KMS-11 (cell line): ENCODE measurements at regions not wholly inside any gene's neighbourhood (a gene's known extent, or its start where the extent isn't known, plus 50 kb on each side); places are given as distances from the start of the nearest gene placed in this dataset.

Source experiments
- H2AFZ ChIP-seq: fragments of 200-600 bp; sonication (generic); 2 replicates; pipeline ENCODE4 v1.6.1; 2016; ENCODE audit warnings: antibody characterized with exemption, mixed run types, low read depth
- H3K27ac ChIP-seq: fragments of 200-600 bp; sonication (generic); 2 replicates; pipeline ENCODE4 v1.6.1; 2016; ENCODE audit warnings: mild to moderate bottlenecking, mixed run types
- H3K27me3 ChIP-seq: fragments of 200-600 bp; sonication (generic); 2 replicates; pipeline ENCODE4 v1.6.1; 2017; ENCODE audit warnings: mild to moderate bottlenecking, low read depth, mixed run types, moderate library complexity; ENCODE audit not compliant: insufficient read depth
- H3K36me3 ChIP-seq: fragments of 200-600 bp; sonication (generic); 2 replicates; pipeline ENCODE4 v1.6.1; 2017; ENCODE audit warnings: mild to moderate bottlenecking, mixed run types; ENCODE audit not compliant: insufficient read depth
- H3K4me1 ChIP-seq: fragments of 200-600 bp; sonication (generic); 2 replicates; pipeline ENCODE4 v1.6.1; 2016; ENCODE audit warnings: mild to moderate bottlenecking, low read depth, mixed run types; ENCODE audit not compliant: poor library complexity, severe bottlenecking
- H3K4me2 ChIP-seq: fragments of 200-600 bp; sonication (generic); 2 replicates; pipeline ENCODE4 v1.7.0; 2016; ENCODE audit warnings: mild to moderate bottlenecking, mixed run types
- H3K4me3 ChIP-seq: fragments of 200-600 bp; sonication (generic); IDR thresholded peaks from 2 replicates; pipeline ENCODE4 v1.6.1; 2017; ENCODE audit warnings: low read depth, low read length, mixed read lengths; ENCODE audit not compliant: insufficient read depth
- H3K79me2 ChIP-seq: fragments of 200-600 bp; sonication (generic); 2 replicates; pipeline ENCODE4 v1.6.1; 2016; ENCODE audit warnings: low read depth, mixed run types; ENCODE audit not compliant: insufficient read depth
- H3K9ac ChIP-seq: fragments of 200-600 bp; sonication (generic); 2 replicates; pipeline ENCODE4 v1.6.1; 2016; ENCODE audit warnings: mild to moderate bottlenecking, mixed run types
- H4K20me1 ChIP-seq: fragments of 200-600 bp; sonication (generic); 2 replicates; pipeline ENCODE4 v1.6.1; 2016; ENCODE audit warnings: mild to moderate bottlenecking, mixed run types; ENCODE audit not compliant: insufficient read depth
- TF ChIP-seq, protein P1 (sequence below): fragments of 200-600 bp; sonication (generic); conservative IDR thresholded peaks from 2 replicates; pipeline ENCODE4 v1.6.1; 2017; ENCODE audit warnings: low read depth, mild to moderate bottlenecking, antibody characterized with exemption, low read length, moderate library complexity, mixed read lengths

DNA sequence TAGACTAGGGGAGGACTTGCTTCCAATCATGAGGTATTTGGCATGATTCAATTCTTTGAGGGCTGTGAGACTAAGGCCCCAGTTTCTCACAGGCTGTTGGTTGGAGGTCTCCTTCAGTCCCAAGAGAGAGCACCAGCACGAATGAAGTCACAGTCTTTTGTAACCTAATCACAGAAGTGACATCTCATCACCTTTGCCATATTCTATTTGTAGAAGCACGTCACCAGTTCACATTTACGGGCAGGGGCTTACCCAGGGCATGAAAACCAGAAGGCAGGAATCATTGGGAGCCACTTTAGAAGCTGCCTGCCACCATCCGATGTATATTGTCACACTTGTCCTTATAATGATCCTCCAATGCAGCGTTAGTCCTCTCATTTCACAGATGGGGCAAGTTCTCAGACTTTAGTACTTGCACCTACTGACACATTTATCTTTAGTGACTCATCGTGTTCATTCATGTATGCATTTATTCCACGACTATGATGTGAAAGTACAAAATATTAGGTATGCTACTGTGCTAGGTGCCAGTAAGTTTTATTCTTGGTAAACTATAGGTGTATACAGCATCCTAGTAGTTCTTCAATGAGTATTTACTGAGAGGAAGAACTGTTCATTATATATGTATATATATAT is 163.8 kb upstream of the PGRMC2 start:
- Histone ChIP-seq H3K36me3 (no peaks in the 10 kb centered on the region), H3K27me3 (no peaks in the 10 kb centered on the region), H3K4me1 (peaks cover 34% of the 10 kb centered on the region), H4K20me1 (no peaks in the 10 kb centered on the region), H3K79me2 (no peaks in the 10 kb centered on the region), H3K9ac (no peak overlapping the region), H3K4me3 (no peak overlapping the region), H2AFZ (no peak overlapping the region), H3K27ac (no peak overlapping the region), H3K4me2 (no peak overlapping the region)
- TF ChIP-seq, protein P1, sequence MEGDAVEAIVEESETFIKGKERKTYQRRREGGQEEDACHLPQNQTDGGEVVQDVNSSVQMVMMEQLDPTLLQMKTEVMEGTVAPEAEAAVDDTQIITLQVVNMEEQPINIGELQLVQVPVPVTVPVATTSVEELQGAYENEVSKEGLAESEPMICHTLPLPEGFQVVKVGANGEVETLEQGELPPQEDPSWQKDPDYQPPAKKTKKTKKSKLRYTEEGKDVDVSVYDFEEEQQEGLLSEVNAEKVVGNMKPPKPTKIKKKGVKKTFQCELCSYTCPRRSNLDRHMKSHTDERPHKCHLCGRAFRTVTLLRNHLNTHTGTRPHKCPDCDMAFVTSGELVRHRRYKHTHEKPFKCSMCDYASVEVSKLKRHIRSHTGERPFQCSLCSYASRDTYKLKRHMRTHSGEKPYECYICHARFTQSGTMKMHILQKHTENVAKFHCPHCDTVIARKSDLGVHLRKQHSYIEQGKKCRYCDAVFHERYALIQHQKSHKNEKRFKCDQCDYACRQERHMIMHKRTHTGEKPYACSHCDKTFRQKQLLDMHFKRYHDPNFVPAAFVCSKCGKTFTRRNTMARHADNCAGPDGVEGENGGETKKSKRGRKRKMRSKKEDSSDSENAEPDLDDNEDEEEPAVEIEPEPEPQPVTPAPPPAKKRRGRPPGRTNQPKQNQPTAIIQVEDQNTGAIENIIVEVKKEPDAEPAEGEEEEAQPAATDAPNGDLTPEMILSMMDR, result no peak

DNA sequence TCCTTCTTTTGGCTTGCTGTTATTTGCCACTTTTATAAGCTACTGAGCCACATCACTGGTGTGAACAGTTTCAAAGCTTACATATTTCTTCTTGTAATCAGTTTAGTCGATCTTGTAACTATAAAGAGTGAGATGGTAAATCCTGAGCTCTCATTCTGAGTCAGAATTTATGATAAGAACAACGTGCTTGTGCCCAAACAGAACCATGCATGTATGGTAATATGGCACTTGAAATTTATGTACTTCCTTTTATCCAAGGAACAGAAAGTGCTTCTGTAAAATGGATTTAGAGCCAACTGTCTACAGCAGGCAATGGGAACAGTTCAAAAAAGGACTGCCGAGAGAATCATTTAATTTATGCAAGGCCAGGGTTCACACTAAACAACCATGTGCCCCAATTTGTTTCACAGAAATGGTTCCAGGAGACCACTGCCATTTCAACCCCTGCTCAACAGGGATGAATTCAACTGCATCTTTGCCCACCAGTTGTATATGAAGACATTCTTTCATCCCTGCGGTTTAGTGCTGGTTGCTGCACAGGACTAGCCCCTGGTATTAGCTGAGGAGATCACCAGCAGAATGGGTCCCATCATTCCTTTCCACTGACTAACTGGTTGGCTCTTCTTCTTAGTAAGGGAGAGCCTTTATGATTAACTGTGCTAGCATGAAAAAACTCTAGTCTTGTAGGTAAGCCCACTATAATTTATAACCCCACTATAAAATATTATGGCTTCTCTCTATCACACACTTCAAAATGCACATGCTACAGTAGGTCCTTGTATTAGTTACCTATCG is 162.9 kb upstream of the PGRMC2 start:
- H3K79me2 ChIP-seq, result no peaks in the 10 kb centered on the region
- no peaks in the 10 kb centered on the region for H3K36me3 ChIP-seq
- no peak overlapping the region for H3K9ac ChIP-seq
- TF ChIP-seq, protein P1, result no peak
- no peak overlapping the region for H3K4me2 ChIP-seq
- no peak overlapping the region for H2AFZ ChIP-seq
- H3K4me3 ChIP-seq, result no peak overlapping the region
- H3K27me3 ChIP-seq, result no peaks in the 10 kb centered on the region
- no peak overlapping the region for H3K27ac ChIP-seq
- H3K4me1 ChIP-seq, result peaks cover 34% of the 10 kb centered on the region
- H4K20me1 ChIP-seq, result no peaks in the 10 kb centered on the region

DNA sequence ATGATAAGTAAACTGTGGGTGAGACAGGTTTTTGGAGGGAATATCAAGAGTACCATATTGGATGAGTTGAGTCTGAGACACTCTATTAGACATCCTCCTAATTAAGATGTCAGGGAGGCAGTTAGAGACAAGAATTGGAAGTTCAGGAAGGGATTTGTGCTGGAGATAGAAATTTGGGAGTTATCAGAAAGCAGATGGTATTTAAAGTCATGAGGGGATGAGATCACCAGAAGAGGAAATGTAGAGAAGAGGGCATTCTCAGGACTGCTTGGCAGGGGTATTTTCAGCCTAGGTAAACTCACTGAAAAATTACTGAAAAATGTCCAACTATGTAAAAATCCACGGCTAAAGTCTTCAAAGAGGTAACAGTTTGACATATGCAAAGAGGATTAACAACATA is 161.6 kb upstream of the PGRMC2 start:
- Histone ChIP-seq H3K4me3 (no peak overlapping the region), H3K9ac (no peak overlapping the region), H3K36me3 (no peaks in the 10 kb centered on the region), H2AFZ (no peak overlapping the region), H3K79me2 (no peaks in the 10 kb centered on the region), H3K27ac (no peak overlapping the region), H4K20me1 (no peaks in the 10 kb centered on the region), H3K4me1 (peaks cover 26% of the 10 kb centered on the region), H3K27me3 (no peaks in the 10 kb centered on the region), H3K4me2 (no peak overlapping the region)
- TF ChIP-seq, protein P1, result no peak

DNA sequence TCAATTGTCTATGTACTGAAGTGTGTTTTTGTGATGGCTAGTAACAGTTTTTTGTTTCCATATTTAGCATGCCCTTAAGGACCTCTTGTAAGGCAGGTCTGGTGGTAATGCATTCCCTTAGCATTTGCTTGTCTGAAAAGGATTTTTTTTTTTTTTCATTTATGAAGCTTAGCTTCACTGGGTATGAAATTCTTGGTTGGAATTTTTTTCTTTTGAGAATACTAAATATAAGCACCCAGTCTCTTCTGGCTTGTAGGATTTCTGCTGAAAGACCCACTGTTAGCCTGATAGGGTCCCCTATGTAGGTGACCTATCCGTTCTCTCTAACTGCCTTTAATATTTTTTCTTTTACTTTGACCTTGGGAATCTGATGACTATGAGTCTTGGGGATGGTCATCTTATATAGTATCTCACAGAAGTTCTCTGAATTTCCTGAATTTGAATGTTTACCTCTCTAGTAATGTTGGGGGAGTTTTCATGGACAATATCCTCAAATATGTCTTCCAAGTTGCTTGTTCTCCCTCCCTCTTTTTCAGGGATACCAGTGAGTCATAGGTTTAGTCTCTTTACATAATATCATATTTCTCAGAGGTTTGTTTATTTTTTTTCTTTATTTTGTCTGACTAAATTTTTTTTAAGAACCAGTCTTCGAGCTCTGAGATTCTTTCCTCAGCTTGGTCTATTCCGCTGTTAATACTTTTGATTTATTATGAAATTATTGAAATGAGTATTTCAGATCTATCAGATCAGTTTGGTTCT is 157.1 kb upstream of the PGRMC2 start:
- Histone ChIP-seq H3K4me1 (no peaks in the 10 kb centered on the region), H3K4me3 (no peak overlapping the region), H3K79me2 (no peaks in the 10 kb centered on the region), H3K36me3 (no peaks in the 10 kb centered on the region), H3K27me3 (no peaks in the 10 kb centered on the region), H3K9ac (no peak overlapping the region), H4K20me1 (no peaks in the 10 kb centered on the region), H3K27ac (no peak overlapping the region), H3K4me2 (no peak overlapping the region), H2AFZ (no peak overlapping the region)
- TF ChIP-seq, protein P1, result no peak
